ENCODE measurements at regions not wholly inside any gene's neighbourhood (a gene's known extent, or its start where the extent isn't known, plus 50 kb on each side); places are given as distances from the start of the nearest gene placed in this dataset.
"Not testable (repeated sequence)": the region's sequence is repeated elsewhere in the genome, so short reads cannot be mapped to it uniquely, and the experiment has no call there.

GRCh38 chr19:34574704-34575103 lies 93.1 kb downstream of the WTIP start:
- DNase-seq: no peak

- no peak for DNase-seq
Measured at GRCh38 chr19:34573226-34573864, 91.8 kb downstream of the WTIP start.

- not testable (repeated sequence) for DNase-seq
Measured at GRCh38 chr19:34570140-34570539, 88.6 kb downstream of the WTIP start.

GRCh38 chr19:34562344-34562743 lies 80.8 kb downstream of the WTIP start:
- DNase-seq: not testable (repeated sequence)
